GM21423 (cell line): ENCODE measurements at regions not wholly inside any gene's neighbourhood (a gene's known extent, or its start where the extent isn't known, plus 50 kb on each side); places are given as distances from the start of the nearest gene placed in this dataset.

ENCODE experiments used
- ATAC-seq: cut with Tn5 transposase; IDR thresholded peaks from one replicate; pipeline ENCODE4 v1.9.1; 2021; ENCODE audit warnings: mild to moderate bottlenecking, moderate library complexity; ENCODE audit not compliant: unreplicated experiment

GRCh38 chr13:60282708-60283107 is 114.3 kb upstream of the TDRD3 start:
- ATAC-seq: no peak

GRCh38 chr13:60286707-60287106 is 110.3 kb upstream of the TDRD3 start:
- no peak for ATAC-seq

- no peak for ATAC-seq
These were observed 108.5 kb upstream of the TDRD3 start for GRCh38 chr13:60288569-60288968.

GRCh38 chr13:60303166-60303565 is 93.9 kb upstream of the TDRD3 start:
- no peak for ATAC-seq

GRCh38 chr13:60311527-60311926 is 85.5 kb upstream of the TDRD3 start:
- ATAC-seq: no peak

- ATAC-seq: no peak
These were observed 84.0 kb upstream of the TDRD3 start for GRCh38 chr13:60312851-60313505.

GRCh38 chr13:60318186-60318585 is 78.8 kb upstream of the TDRD3 start:
- ATAC-seq: no peak

GRCh38 chr13:60324131-60324530 is 72.9 kb upstream of the TDRD3 start:
- no peak for ATAC-seq

- ATAC-seq: no peak
These were observed 70.7 kb upstream of the TDRD3 start for GRCh38 chr13:60326273-60326672.

- no peak for ATAC-seq
These were observed 69.5 kb upstream of the TDRD3 start for GRCh38 chr13:60327511-60327910.

GRCh38 chr13:60328073-60328472 is 68.9 kb upstream of the TDRD3 start:
- ATAC-seq: no peak

GRCh38 chr13:60329221-60329923 is 67.6 kb upstream of the TDRD3 start:
- peak; percentile 79 for ATAC-seq

GRCh38 chr13:60331249-60332012 is 65.6 kb upstream of the TDRD3 start:
- ATAC-seq: no peak

- ATAC-seq: no peak
These were observed 64.3 kb upstream of the TDRD3 start for GRCh38 chr13:60332682-60333081.

GRCh38 chr13:60334310-60334709 is 62.7 kb upstream of the TDRD3 start:
- ATAC-seq: no peak

GRCh38 chr13:60335531-60335930 is 61.5 kb upstream of the TDRD3 start:
- no peak for ATAC-seq

- no peak for ATAC-seq
These were observed 58.3 kb upstream of the TDRD3 start for GRCh38 chr13:60338754-60339153.

- no peak for ATAC-seq
These were observed 53.0 kb upstream of the TDRD3 start for GRCh38 chr13:60343978-60344377.

- ATAC-seq: no peak
These were observed 49.8 kb upstream of the TDRD3 start for GRCh38 chr13:60347174-60347573.
